GM12865 (cell line): ENCODE measurements at regions not wholly inside any gene's neighbourhood (a gene's known extent, or its start where the extent isn't known, plus 50 kb on each side); places are given as distances from the start of the nearest gene placed in this dataset.

Experiments used
- DNase-seq: peaks from one replicate; pipeline ENCODE4 v3.0.0; 2010; ENCODE audit warnings: low read depth
- H3K4me3 ChIP-seq: 2 replicates; pipeline ENCODE4 v1.5.1; 2011; ENCODE audit warnings: mild to moderate bottlenecking, low read depth, low read length, control low read depth
- TF ChIP-seq, protein P1 (sequence below): IDR thresholded peaks from 2 replicates; pipeline ENCODE4 v1.5.1; 2011; ENCODE audit warnings: low read length, control low read depth, low read depth, inconsistent platforms; ENCODE audit not compliant: insufficient read depth; ENCODE audit errors: missing control alignments

DNA sequence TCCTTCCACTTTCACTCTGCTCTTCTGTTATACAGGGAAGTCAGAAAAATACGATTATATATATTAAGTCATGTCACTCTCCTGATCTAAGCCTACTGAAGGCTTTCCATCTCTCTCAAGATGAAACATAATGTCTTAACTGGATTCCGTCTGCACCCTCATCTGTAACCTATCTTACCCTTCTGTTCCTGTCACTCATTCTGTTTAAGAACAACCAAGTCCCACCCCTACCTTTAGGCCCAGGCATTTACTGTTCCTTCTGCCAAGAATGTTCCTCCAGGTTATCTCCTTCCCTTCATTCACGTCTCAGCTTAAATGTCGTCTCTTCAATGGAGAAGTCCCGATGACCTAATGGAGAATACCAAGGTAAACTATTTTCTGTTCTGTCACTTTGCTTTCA, 1802.4 kb downstream of the MRPL39 start:
- H3K4me3 ChIP-seq: no peak overlapping the region
- no peak for DNase-seq
- TF ChIP-seq, protein P1, sequence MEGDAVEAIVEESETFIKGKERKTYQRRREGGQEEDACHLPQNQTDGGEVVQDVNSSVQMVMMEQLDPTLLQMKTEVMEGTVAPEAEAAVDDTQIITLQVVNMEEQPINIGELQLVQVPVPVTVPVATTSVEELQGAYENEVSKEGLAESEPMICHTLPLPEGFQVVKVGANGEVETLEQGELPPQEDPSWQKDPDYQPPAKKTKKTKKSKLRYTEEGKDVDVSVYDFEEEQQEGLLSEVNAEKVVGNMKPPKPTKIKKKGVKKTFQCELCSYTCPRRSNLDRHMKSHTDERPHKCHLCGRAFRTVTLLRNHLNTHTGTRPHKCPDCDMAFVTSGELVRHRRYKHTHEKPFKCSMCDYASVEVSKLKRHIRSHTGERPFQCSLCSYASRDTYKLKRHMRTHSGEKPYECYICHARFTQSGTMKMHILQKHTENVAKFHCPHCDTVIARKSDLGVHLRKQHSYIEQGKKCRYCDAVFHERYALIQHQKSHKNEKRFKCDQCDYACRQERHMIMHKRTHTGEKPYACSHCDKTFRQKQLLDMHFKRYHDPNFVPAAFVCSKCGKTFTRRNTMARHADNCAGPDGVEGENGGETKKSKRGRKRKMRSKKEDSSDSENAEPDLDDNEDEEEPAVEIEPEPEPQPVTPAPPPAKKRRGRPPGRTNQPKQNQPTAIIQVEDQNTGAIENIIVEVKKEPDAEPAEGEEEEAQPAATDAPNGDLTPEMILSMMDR: no peak

DNA sequence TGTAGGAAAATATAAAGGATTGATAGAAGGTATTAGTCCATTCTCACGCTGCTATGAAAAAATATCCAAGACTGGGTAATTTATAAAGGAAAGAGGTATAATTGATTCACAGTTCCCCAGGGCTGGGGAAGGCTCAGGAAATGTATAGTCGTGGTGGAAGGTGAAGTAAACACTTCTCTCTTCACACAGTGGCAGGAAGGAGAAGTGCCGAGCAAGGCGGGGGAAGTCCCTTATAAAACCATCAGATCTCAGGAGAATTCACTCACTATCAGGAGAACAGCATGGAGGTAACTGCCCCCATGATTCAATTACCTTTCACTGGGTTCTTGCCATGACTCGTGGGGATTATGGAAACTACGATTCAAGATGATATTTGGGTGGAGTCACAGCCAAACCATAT, 1806.0 kb downstream of the MRPL39 start:
- TF ChIP-seq, protein P1: no peak
- H3K4me3 ChIP-seq: no peak overlapping the region
- DNase-seq: no peak

- TF ChIP-seq, protein P1: no peak
- no peak for DNase-seq
- H3K4me3 ChIP-seq: no peak overlapping the region
Observed at GRCh38 chr21:23799376-23799775, 1807.9 kb downstream of the MRPL39 start.

GRCh38 chr21:23792300-23792699, 1815.0 kb downstream of the MRPL39 start:
- TF ChIP-seq, protein P1: no peak
- H3K4me3 ChIP-seq: no peak overlapping the region
- no peak for DNase-seq

GRCh38 chr21:23789864-23790263, 1817.4 kb downstream of the MRPL39 start:
- TF ChIP-seq, protein P1: no peak
- no peak overlapping the region for H3K4me3 ChIP-seq
- DNase-seq: no peak

GRCh38 chr21:23780326-23780725, 1827.0 kb downstream of the MRPL39 start:
- TF ChIP-seq, protein P1: no peak

GRCh38 chr21:23743821-23744220, 1863.5 kb downstream of the MRPL39 start:
- H3K4me3 ChIP-seq: no peak overlapping the region
- DNase-seq: no peak
- TF ChIP-seq, protein P1: no peak

More at GRCh38 chr21:23780326-23780725, 1827.0 kb downstream of the MRPL39 start:
- no peak overlapping the region for H3K4me3 ChIP-seq
- DNase-seq: no peak
